SK-N-MC (cell line): ENCODE measurements at regions not wholly inside any gene's neighbourhood (a gene's known extent, or its start where the extent isn't known, plus 50 kb on each side); places are given as distances from the start of the nearest gene placed in this dataset.

ENCODE experiments used
- EZH2 ChIP-seq: fragments of 200-600 bp; sonication (generic); IDR thresholded peaks from one replicate; pipeline ENCODE4 v1.6.1; 2017; ENCODE audit warnings: antibody characterized with exemption
- POLR2AphosphoS5 ChIP-seq: IDR thresholded peaks from 2 replicates; pipeline ENCODE4 v1.6.1; 2012; ENCODE audit warnings: mild to moderate bottlenecking, low read depth, low read length, borderline replicate concordance

- TF ChIP-seq EZH2, result no peak
- no peak for TF ChIP-seq POLR2AphosphoS5
These were observed 99.8 kb downstream of the TRIM69 start for GRCh38 chr15:44836094-44836493.
